ENCODE measurements at regions not wholly inside any gene's neighbourhood (a gene's known extent, or its start where the extent isn't known, plus 50 kb on each side); places are given as distances from the start of the nearest gene placed in this dataset.

- DNase-seq (ENCODE audit: low spot score), result no peak
These were observed 358.5 kb downstream of the WDR72 start for GRCh38 chr15:53400986-53401385.

GRCh38 chr15:53397041-53397616, 362.3 kb downstream of the WDR72 start:
- no peak for DNase-seq (ENCODE audit: low spot score)

DNA sequence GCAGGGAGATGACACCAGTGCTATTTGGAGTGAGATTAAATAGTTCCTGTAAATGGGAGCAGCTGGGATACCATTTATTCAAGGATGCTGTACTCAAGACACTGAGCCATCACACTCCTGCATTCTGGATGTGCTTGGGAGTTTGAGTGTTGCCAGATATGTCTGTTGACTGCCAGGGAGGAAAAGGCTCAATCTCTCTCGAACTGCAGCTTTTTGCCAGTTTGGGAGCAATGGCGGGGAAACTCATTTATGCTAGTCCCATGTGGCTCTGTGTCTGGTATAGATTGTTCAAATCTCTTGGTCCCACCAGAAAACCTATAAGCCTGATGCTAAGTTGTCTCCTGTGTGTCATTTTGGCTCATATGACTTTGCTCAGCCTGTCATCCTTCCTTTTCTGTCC, 363.6 kb downstream of the WDR72 start:
- DNase-seq (ENCODE audit: low spot score), result no peak

DNA sequence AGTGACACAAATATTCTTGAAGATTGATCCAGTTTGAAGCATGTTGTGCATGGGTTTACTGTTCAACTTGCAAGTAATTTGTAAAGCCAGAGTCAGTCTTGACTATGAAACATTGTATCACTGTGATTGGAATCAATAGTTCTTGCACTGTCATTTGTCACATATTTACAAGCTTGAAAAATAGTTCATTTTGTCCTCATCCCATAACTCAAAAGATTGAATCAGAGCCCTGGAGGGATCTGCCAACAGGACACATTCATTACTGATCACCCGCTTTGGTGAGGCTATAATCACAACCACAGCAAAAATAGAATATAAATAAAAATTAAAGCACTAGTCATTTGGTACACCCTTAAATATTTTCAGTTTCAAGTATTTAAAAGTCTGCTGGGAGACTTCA, 368.9 kb downstream of the WDR72 start:
- no peak for DNase-seq (ENCODE audit: low spot score)

DNA sequence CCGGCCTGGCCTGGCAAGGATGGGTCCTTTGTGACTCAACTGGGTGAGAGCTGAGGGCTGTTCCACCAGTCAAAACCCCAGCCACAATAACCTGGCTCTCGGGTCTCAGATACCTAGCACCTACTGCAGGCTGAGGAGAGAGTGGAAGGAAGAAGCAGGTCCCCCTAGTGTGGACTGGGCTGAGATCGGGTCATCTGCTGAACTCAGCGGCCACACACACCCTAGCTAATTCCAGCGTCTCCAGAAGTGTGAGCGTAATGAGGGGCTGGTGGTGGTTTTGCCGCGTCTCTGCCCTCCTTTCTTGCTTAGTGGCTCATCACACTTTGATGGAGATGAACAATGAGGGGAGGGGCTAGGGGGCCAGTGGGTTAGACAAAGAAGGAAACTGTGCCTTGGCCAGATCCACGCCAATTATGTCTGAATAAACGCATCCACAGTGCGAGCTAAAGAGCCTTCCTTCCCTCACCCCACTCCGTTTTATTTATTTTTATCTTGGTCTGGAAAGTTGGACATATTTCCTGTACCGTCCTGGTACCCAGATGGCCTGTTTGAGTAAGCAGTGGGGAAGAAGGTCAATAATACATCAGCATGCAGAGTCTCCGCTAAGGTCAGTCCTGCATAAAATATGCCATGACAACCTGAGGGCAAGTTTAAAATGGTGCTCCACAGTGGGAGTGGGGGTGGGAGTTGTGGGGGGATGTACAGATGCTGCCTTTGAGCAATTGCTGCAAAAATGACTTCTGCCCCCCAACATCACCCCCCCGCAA, 370.0 kb downstream of the WDR72 start:
- DNase-seq (ENCODE audit: low spot score), result no peak

DNA sequence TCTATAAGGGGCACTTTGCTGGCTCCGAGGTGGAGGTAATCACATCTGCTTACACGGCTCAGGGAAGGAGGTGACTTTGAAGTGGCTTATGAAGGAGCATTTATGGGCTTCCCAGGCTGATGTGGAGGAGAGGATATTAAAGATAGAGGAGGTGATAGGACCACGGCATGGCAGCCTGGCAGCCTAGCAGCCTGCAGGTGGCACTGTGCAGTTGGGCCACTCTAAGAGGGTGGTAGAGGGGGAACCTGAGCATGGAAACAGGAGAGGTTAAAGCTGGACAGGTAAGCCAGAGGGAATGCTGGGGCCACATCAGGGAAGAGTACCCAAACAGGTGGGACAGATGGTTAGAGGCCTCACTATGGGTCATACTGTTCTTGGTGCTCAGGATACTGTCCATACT, 375.0 kb downstream of the WDR72 start:
- no peak for DNase-seq (ENCODE audit: low spot score)

DNA sequence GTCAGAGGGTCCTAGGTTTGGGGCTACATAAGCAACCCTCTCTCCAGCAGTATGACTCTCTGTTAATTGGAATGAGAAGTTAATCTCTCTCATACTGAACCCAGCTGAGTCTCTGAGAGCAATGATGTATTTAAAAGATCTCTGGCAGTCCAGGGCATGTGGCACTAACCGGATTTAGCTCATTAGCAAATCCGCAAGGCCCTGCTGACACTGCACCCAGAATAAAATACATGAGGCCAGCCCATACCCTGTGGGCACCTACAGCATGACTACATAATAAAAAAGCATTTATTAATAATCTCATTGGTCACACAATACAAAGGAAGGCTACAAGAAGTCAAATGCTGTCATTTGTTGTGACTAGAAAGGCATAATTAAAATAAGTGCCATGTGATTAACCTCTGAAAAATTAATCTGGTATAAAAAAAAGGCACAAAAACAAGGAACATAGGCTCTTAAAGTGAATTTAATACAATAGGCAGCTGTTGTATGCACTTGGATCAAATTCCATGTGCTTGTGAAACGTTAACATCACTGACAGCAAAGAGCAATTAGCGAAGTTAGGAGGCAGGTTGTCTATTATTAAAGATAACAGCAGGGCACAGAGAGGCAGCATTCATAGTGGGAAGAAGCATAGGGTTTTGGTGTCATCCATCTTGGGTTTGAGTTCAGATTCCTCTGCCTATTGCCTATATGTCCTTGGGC, 381.2 kb downstream of the WDR72 start:
- DNase-seq (ENCODE audit: low spot score), result no peak

DNA sequence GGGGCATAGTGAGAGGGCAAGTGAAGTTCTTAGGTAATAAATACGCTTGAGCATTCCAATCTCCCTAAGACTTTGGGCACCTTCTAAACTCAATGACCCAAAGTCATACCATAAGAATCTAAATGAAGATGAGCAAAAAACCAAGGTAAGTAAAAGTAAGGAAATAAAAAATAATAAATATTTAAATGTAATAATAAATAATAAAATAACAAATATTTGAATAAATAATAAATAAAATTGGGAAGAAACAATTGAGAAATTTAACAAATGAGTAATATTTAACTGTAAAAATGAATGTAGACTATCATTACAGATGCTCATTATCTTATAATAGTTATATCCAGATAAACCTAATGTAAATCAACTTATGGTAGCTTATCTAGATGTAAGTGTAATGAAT, 391.7 kb downstream of the WDR72 start:
- DNase-seq (ENCODE audit: low spot score), result no peak

DNA sequence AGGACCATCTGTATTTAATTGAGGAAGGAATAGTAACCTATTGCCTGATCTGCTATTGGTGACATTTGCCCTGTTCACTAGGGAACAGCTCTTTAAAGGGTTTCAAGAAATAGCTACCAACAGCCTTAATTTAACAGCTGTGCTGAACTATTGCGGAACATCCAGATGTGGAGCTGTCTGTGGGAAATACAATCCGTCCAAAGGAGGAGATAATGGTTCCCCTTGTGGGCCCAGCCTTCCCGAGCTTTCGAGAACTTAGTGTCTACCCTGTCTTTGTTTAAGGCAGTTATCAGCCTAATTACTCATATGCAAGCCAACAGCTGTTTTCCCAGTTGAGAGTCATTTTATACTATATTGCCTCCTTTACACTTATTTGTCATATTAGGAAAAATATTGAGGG, 398.6 kb downstream of the WDR72 start:
- no peak for DNase-seq (ENCODE audit: low spot score)

DNA sequence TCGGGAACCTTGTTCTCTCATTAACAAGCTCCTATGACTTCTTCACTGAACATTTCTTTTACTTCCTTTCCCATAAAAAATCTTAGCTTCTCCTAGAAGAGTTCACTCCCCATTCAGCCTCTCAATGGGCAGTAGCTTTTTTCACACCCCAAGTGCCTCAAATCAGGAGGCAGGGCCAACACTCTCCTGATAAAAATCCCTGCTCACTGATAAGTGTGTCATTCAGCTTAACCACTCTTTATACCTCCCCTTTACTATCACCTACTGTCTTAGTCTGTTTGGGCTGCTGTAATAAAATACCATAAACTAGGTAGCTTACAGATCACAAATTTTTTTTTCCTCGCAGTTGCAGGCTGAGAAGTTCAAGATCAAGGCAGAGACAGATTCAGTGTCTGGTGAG, 400.4 kb downstream of the WDR72 start:
- DNase-seq (ENCODE audit: low spot score), result no peak

DNA sequence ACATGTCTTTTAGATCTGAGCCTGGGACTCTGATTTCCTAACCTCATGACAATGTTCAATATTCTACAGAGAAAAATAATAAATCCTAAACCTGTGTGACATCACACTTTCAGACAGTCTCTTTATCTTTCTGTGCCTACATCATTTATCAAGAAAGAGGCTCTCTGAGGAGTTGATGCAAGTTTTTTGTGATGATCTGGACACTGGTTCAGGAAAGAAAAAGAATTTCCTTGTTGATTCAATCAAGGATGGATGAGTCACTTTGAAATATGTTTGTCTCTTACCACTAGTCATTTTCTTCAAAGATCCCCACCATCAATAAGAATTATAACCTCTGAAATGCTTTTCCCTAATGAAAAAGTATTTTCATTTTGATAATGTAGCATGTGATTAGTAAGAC, 404.6 kb downstream of the WDR72 start:
- no peak for DNase-seq (ENCODE audit: low spot score)

- DNase-seq (ENCODE audit: low spot score), result no peak
These were observed 408.1 kb downstream of the WDR72 start for GRCh38 chr15:53351373-53351772.

DNA sequence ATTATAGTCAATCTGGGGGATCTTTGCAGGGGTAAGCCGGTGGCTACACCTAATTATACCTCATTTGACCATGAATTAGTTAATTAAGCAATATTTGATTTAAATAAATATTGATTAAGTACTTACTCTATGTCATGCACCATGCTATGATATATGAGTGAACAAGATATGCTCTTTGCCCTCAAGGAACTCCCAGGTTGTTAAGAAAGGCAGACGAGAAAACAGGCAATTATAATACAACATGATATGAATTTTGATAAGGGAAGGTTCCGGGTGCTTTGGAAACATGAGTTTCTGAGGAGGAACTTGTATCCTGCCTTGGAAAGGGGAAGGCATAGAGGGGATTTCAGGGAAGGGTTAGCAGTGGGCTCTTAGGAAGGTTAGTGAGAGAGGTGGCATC, 412.9 kb downstream of the WDR72 start:
- no peak for DNase-seq (ENCODE audit: low spot score)

DNA sequence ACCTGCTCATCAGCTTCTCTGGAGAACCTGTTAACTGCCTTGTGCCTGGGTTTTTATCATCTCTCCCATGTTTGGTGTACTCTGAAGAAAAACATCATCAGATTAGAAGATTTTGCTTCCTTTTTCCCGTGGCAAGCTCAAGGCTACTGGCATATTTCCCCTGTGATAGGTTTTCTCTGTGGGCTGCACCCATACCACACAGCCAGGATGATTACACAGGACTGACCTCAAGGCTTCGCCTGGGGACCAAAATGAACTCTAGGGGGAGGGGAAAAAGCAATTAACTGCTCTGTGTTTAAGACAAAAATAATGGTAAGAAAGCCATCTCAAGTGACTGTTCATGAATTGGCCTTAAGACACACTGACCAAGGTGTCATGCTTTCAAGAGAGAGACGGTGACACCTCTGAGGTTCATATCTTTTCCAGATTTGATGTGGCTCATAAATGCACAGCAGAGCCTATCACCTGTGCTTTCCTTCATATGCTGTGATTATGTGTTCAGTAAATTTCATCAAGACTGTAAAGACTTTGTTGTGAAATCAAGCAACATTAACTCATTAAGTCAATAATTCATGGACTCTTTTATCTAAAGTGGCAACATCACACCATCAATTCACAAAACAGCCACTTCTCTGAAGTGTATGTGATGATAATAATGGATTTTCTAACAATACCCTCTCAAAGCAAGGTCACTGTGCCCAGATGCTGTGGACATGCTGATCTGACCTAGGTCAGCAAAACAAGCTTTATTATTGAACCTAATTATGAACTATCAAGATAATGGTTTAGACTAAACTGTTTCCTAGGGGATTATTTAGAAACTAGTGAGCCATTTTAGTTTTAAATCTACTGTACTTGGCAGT, 427.9 kb downstream of the WDR72 start:
- no peak for DNase-seq (ENCODE audit: low spot score)

GRCh38 chr15:53328341-53328740, 431.1 kb downstream of the WDR72 start:
- DNase-seq (ENCODE audit: low spot score), result no peak

DNA sequence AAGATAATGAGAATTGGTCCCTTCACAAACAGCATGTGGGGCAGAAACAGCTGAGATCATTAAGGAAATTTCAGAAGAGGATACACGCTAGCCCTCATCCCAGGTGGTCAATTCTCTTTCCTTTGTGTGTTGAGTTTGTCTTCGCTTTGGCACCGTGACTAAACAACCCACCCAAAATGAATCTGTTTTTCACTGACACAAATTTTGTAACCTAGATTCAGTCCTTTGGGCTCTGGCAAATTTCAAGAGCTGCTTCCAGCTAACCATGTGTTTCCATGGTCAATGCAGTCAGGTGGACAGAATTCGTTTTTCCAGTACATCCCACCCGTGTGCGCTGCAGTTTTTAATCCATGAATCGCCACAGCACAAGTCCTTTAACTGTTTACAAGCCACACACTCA, 435.4 kb downstream of the WDR72 start:
- DNase-seq (ENCODE audit: low spot score), result no peak

- no peak for DNase-seq (ENCODE audit: low spot score)
These were observed 436.3 kb downstream of the WDR72 start for GRCh38 chr15:53323191-53323590.

DNA sequence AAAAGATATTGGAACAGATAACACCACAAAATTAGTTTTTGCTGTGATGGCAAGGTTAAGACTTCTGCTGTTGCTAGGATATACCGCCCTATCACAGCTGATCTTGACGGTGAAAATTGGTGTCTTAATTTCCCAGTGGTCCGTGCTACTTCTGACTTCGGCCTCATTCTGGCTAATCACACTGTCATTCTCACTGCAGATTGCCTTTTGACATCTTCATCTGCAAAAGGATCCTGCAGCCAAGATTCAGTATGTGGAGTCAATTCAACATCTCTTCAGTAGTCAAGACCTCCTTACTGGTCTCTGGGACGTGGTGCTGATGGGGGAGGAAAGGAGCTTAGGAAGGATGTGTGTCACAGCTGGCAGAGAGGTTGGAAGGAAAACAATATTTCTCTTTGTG, 438.6 kb downstream of the WDR72 start:
- DNase-seq (ENCODE audit: low spot score), result no peak

- DNase-seq (ENCODE audit: low spot score), result no peak
These were observed 446.8 kb downstream of the WDR72 start for GRCh38 chr15:53312707-53313106.

GRCh38 chr15:53310709-53311108, 448.8 kb downstream of the WDR72 start:
- no peak for DNase-seq (ENCODE audit: low spot score)

DNA sequence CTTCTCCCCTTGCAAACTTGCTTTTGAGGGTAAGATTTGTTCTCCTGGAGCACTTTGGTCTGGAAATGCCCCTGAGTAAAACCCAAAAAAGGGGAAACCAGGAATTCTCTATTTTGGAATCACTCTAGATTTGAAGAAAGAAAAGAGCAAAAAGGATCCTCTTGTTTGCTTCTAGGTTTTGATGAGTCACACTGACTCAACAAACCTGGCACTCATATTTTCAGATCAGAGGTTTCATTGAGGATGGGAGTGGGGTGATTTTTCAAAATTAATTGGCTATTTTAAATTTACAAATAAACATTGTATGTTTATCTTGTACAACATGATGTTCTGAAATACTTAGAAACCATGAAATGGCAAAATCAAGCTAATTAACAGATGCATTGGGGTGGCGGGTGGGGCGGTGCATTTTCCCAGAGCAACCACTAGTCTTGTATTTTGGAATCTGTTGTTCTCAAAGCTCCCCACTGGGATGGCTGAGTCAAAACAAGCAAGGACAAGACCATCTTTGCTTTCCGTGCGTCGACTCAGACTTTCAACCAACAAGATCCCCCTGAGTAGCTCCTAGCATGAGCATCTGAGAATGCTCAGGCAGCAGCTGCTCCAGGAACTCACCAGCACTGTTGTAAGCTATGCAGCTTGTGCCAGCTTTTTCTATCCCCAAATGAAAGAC, 451.4 kb downstream of the WDR72 start:
- DNase-seq (ENCODE audit: low spot score), result no peak

DNA sequence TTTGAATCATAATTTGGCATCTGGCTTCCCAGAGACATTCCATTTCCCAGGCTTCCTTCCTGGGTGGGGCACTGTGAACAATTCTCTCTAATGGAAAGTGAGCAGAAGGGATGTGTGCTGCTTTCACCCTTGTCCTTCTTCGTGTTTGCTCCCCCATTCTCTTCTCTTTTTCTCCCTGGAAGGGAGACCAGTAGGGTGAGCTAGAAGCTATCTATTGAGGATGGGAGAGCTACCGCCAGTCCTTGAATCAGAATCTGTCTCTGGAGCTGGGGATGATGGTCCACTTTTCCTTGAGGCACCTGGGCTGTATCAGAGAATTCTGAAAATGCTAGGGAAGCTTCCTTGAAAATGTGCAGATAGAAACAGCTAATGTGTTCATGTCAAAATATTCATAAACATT, 453.9 kb downstream of the WDR72 start:
- DNase-seq (ENCODE audit: low spot score), result no peak
